ENCODE measurements at regions not wholly inside any gene's neighbourhood (a gene's known extent, or its start where the extent isn't known, plus 50 kb on each side); places are given as distances from the start of the nearest gene placed in this dataset.
"Not testable (repeated sequence)": the region's sequence is repeated elsewhere in the genome, so short reads cannot be mapped to it uniquely, and the experiment has no call there.

GRCh38 chrX:44785652-44786051 is 58.2 kb upstream of the DUSP21 start:
- DNase-seq (ENCODE audit: low read depth): peak; percentile 1

- no peak for DNase-seq (ENCODE audit: low read depth)
Measured at GRCh38 chrX:44784241-44784640, 59.6 kb upstream of the DUSP21 start.

- DNase-seq (ENCODE audit: low read depth): no peak
Measured at GRCh38 chrX:44778254-44778653, 65.6 kb upstream of the DUSP21 start.

- no peak for DNase-seq (ENCODE audit: low read depth)
Measured at GRCh38 chrX:44775726-44776125, 68.1 kb upstream of the DUSP21 start.

- DNase-seq (ENCODE audit: low read depth): not testable (repeated sequence)
Measured at GRCh38 chrX:44774066-44774465, 69.8 kb upstream of the DUSP21 start.

GRCh38 chrX:44770121-44770520 is 73.7 kb upstream of the DUSP21 start:
- no peak for DNase-seq (ENCODE audit: low read depth)

- no peak for DNase-seq (ENCODE audit: low read depth)
Measured at GRCh38 chrX:44767308-44767707, 76.5 kb upstream of the DUSP21 start.

GRCh38 chrX:44765556-44765955 is 78.3 kb upstream of the DUSP21 start:
- no peak for DNase-seq (ENCODE audit: low read depth)

- no peak for DNase-seq (ENCODE audit: low read depth)
Measured at GRCh38 chrX:44747969-44748368, 95.9 kb upstream of the DUSP21 start.

GRCh38 chrX:44747317-44747716 is 96.5 kb upstream of the DUSP21 start:
- no peak for DNase-seq (ENCODE audit: low read depth)

- DNase-seq (ENCODE audit: low read depth): no peak
Measured at GRCh38 chrX:44744799-44745198, 99.0 kb upstream of the DUSP21 start.

GRCh38 chrX:44742480-44743155 is 101.2 kb upstream of the DUSP21 start:
- no peak for DNase-seq (ENCODE audit: low read depth)

GRCh38 chrX:44741859-44742258 is 102.0 kb upstream of the DUSP21 start:
- not testable (repeated sequence) for DNase-seq (ENCODE audit: low read depth)

- not testable (repeated sequence) for DNase-seq (ENCODE audit: low read depth)
Measured at GRCh38 chrX:44741458-44741857, 102.4 kb upstream of the DUSP21 start.

GRCh38 chrX:44735498-44735897 is 108.3 kb upstream of the DUSP21 start:
- no peak for DNase-seq (ENCODE audit: low read depth)

GRCh38 chrX:44733931-44734330 is 109.9 kb upstream of the DUSP21 start:
- DNase-seq (ENCODE audit: low read depth): no peak

GRCh38 chrX:44731160-44731559 is 112.7 kb upstream of the DUSP21 start:
- DNase-seq (ENCODE audit: low read depth): no peak

- DNase-seq (ENCODE audit: low read depth): no peak
Measured at GRCh38 chrX:44723426-44723825, 120.4 kb upstream of the DUSP21 start.

GRCh38 chrX:44708470-44708869 is 135.4 kb upstream of the DUSP21 start:
- DNase-seq (ENCODE audit: low read depth): no peak

- no peak for DNase-seq (ENCODE audit: low read depth)
Measured at GRCh38 chrX:44705817-44706551, 137.8 kb upstream of the DUSP21 start.

GRCh38 chrX:44698357-44698756 is 145.5 kb upstream of the DUSP21 start:
- DNase-seq (ENCODE audit: low read depth): no peak

GRCh38 chrX:44693255-44693654 is 150.6 kb upstream of the DUSP21 start:
- no peak for DNase-seq (ENCODE audit: low read depth)

GRCh38 chrX:44690129-44690528 is 147.5 kb upstream of the FUNDC1 start:
- DNase-seq (ENCODE audit: low read depth): no peak

Measured in HS-27A (cell line).